NCI-H1105 treated with DMSO at 0.1 percent for 48 hours (cell line): ENCODE measurements at regions not wholly inside any gene's neighbourhood (a gene's known extent, or its start where the extent isn't known, plus 50 kb on each side); places are given as distances from the start of the nearest gene placed in this dataset.
A peak's percentile ranks its signal among the peaks of the same experiment; 100 is the strongest.
"Not testable (repeated sequence)": the region's sequence is repeated elsewhere in the genome, so short reads cannot be mapped to it uniquely, and the experiment has no call there.

Experiments used
- DNase-seq: peaks from one replicate; lab custom pipeline; 2025; lab: John Stamatoyannopoulos, UW

- DNase-seq = no peak
These were observed 291.3 kb upstream of the MSX2 start for GRCh38 chr5:174433098-174433497.

GRCh38 chr5:174436750-174437149 lies 287.6 kb upstream of the MSX2 start:
- DNase-seq = no peak

GRCh38 chr5:174444479-174445188 lies 279.7 kb upstream of the MSX2 start:
- DNase-seq = no peak

- no peak for DNase-seq
These were observed 277.9 kb upstream of the MSX2 start for GRCh38 chr5:174446446-174446845.

- no peak for DNase-seq
These were observed 277.4 kb upstream of the MSX2 start for GRCh38 chr5:174446988-174447387.

GRCh38 chr5:174448041-174448440 lies 276.3 kb upstream of the MSX2 start:
- no peak for DNase-seq

GRCh38 chr5:174448662-174449061 lies 275.7 kb upstream of the MSX2 start:
- DNase-seq = no peak

GRCh38 chr5:174453690-174454089 lies 270.7 kb upstream of the MSX2 start:
- no peak for DNase-seq

GRCh38 chr5:174454464-174454863 lies 269.9 kb upstream of the MSX2 start:
- no peak for DNase-seq

- no peak for DNase-seq
These were observed 269.5 kb upstream of the MSX2 start for GRCh38 chr5:174454890-174455289.

- no peak for DNase-seq
These were observed 269.1 kb upstream of the MSX2 start for GRCh38 chr5:174455301-174455700.

GRCh38 chr5:174457141-174457678 lies 267.2 kb upstream of the MSX2 start:
- no peak for DNase-seq

GRCh38 chr5:174459071-174459702 lies 265.2 kb upstream of the MSX2 start:
- DNase-seq = no peak

GRCh38 chr5:174459832-174460448 lies 264.4 kb upstream of the MSX2 start:
- DNase-seq = no peak

- no peak for DNase-seq
These were observed 262.3 kb upstream of the MSX2 start for GRCh38 chr5:174462129-174462528.

GRCh38 chr5:174464504-174465165 lies 259.7 kb upstream of the MSX2 start:
- no peak for DNase-seq

GRCh38 chr5:174471528-174471927 lies 252.9 kb upstream of the MSX2 start:
- DNase-seq = not testable (repeated sequence)

- no peak for DNase-seq
These were observed 251.4 kb upstream of the MSX2 start for GRCh38 chr5:174472956-174473355.

- not testable (repeated sequence) for DNase-seq
These were observed 248.4 kb upstream of the MSX2 start for GRCh38 chr5:174476001-174476400.

GRCh38 chr5:174479325-174479724 lies 245.1 kb upstream of the MSX2 start:
- DNase-seq = no peak

- no peak for DNase-seq
These were observed 242.6 kb upstream of the MSX2 start for GRCh38 chr5:174481737-174482136.

- DNase-seq = peak; percentile 81
These were observed 241.8 kb upstream of the MSX2 start for GRCh38 chr5:174482607-174483024.

GRCh38 chr5:174483411-174483810 lies 241.0 kb upstream of the MSX2 start:
- no peak for DNase-seq
